BJ (cell line): ENCODE measurements at regions not wholly inside any gene's neighbourhood (a gene's known extent, or its start where the extent isn't known, plus 50 kb on each side); places are given as distances from the start of the nearest gene placed in this dataset.

Experiments used
- CTCF ChIA-PET: fragments of 350-600 bp; formaldehyde crosslinking; extraction: SDS; loops from one replicate; lab custom pipeline; 2021; ENCODE audit warnings: antibody characterized with exemption, inconsistent platforms; lab: Yijun Ruan, JAX
- POLR2A ChIA-PET: fragments of 300-600 bp; sonication (Branson Sonifier 250); formaldehyde crosslinking; extraction: SDS; loops from one replicate; lab custom pipeline; 2021; ENCODE audit warnings: antibody characterized with exemption; lab: Charles Lee
- DNase-seq: peaks from one replicate; pipeline ENCODE4 v3.0.0-alpha.2; 2011; ENCODE audit warnings: low read depth
- H3K27me3 ChIP-seq: 2 replicates; pipeline ENCODE4 v1.6.0; 2011; ENCODE audit warnings: low read length; ENCODE audit not compliant: control insufficient read depth, insufficient read depth
- H3K36me3 ChIP-seq: 2 replicates; pipeline ENCODE4 v1.5.1; 2011; ENCODE audit warnings: low read length; ENCODE audit not compliant: control insufficient read depth, insufficient read depth
- H3K4me3 ChIP-seq: 2 replicates; pipeline ENCODE4 v1.5.1; 2011; ENCODE audit warnings: low read depth, mild to moderate bottlenecking, control low read depth, low read length
- CTCF ChIP-seq: IDR thresholded peaks from 2 replicates; pipeline ENCODE4 v1.5.1; 2011; ENCODE audit warnings: low read depth, mild to moderate bottlenecking, control low read depth, inconsistent platforms, low read length, moderate library complexity; ENCODE audit not compliant: insufficient read depth

- CTCF ChIA-PET, result no interaction called here
- TF ChIP-seq CTCF, result no peak
Measured at GRCh38 chr1:81069856-81070255, 730.9 kb upstream of the ADGRL2 start.

GRCh38 chr1:81068726-81069125 is 732.0 kb upstream of the ADGRL2 start:
- H3K36me3 ChIP-seq, result no peaks in the 10 kb centered on the region
- no peak overlapping the region for H3K4me3 ChIP-seq
- ChIA-PET POLR2A (no interaction called here), CTCF (no interaction called here)
- no peak for TF ChIP-seq CTCF
- H3K27me3 ChIP-seq, result no peaks in the 10 kb centered on the region
- no peak for DNase-seq

More at GRCh38 chr1:81069856-81070255, 730.9 kb upstream of the ADGRL2 start:
- POLR2A ChIA-PET, result no interaction called here
- Histone ChIP-seq H3K36me3 (no peaks in the 10 kb centered on the region), H3K27me3 (no peaks in the 10 kb centered on the region), H3K4me3 (no peak overlapping the region)
- no peak for DNase-seq

- Histone ChIP-seq H3K27me3 (no peaks in the 10 kb centered on the region), H3K4me3 (no peak overlapping the region), H3K36me3 (no peaks in the 10 kb centered on the region)
- no peak for DNase-seq
- CTCF ChIA-PET, result no interaction called here
- POLR2A ChIA-PET, result no interaction called here
- TF ChIP-seq CTCF, result no peak
Measured at GRCh38 chr1:81053826-81054225, 746.9 kb upstream of the ADGRL2 start.

- no peak for DNase-seq
- POLR2A ChIA-PET, result no interaction called here
- no peaks in the 10 kb centered on the region for H3K36me3 ChIP-seq
- no peak overlapping the region for H3K4me3 ChIP-seq
- no peaks in the 10 kb centered on the region for H3K27me3 ChIP-seq
- CTCF ChIA-PET, result no interaction called here
- no peak for TF ChIP-seq CTCF
Measured at GRCh38 chr1:81052162-81052561, 748.6 kb upstream of the ADGRL2 start.

- Histone ChIP-seq H3K36me3 (no peaks in the 10 kb centered on the region), H3K27me3 (no peaks in the 10 kb centered on the region), H3K4me3 (no peak overlapping the region)
- CTCF ChIA-PET, result no interaction called here
- TF ChIP-seq CTCF, result no peak
- POLR2A ChIA-PET, result no interaction called here
- no peak for DNase-seq
Measured at GRCh38 chr1:81050390-81050789, 750.3 kb upstream of the ADGRL2 start.
